NCI-H2196 (cell line): ENCODE measurements at regions not wholly inside any gene's neighbourhood (a gene's known extent, or its start where the extent isn't known, plus 50 kb on each side); places are given as distances from the start of the nearest gene placed in this dataset.

ENCODE experiments used
- DNase-seq: peaks from one replicate; lab custom pipeline; 2025; ENCODE audit not compliant: unreplicated experiment; lab: John Stamatoyannopoulos, UW

DNA sequence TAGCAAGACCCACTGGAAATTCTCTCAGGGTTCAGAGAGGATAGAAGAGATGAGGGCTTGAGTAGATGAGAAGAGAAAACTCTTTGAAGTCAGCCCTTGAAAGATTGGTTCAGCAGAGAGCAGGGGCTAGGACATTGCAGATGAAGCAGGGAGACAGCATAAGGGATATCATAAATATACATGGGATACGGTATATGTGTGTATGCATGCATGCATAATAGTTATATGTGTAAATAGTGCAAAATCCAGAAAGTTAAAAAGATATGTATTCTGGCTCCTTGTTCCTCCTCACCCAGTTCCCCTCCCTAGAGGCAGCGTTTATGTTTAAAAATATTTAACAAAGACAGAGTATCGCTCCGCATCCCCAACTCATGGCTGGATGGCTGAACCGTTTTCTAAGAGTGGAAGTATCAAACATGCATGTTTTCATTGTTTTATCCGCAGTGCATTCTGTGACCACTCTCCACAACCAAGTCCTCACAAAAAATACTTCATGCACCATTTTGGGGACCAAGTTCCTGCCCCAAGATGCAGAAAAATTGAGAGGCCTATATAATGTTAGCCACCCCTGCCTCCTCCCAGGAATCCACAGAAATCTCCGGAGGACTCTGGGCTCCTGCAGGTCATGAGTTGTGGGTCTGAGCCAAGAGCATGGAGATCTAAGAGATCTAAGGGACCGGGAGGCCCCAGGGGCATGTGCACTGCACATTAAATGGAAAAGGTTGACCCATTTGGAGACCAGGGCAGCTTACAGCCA is 119.5 kb downstream of the MTX3 start:
- DNase-seq: no peak

DNA sequence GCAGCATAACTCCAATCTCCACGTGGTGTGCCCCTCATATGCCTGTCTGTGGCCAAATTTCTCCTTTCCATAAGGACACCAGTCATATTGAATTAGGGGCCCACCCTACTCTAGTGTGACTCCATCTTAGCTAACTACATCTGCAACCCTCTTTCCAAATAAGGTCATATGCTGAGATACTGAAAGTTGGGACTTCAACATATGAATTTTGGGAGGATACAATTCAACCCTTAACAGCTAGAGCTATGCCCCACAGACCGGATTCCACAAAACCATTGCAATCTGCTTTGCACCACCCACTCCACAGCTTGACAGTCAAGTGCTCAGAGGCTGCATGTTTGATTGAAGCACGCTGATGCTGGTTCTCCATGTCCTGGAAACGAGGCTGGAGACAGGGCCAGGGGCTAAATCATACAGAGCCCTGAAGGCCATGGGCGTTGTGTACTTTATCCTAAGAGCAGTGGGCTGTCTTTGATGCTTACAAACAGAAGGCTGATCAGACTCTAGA is 122.8 kb downstream of the MTX3 start:
- DNase-seq: no peak

DNA sequence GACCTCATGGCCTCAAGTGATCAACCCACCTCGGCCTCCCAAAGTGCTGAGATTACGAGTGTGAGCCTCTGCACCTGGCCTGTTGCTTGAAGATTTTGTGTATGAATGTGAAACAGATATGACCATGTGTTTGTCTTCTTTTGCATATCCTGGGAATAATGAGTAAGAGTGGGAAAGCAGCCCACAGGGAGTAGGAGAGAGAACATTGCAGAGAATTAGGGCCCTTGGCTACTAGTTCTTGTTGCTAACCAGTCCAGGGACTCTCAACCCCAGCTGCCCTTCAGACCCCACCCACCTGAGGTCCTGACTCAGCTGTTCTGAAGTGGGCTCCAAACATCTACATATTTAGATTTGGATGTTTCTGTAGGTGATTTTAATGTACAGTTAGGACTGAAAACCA is 125.5 kb downstream of the MTX3 start:
- no peak for DNase-seq

DNA sequence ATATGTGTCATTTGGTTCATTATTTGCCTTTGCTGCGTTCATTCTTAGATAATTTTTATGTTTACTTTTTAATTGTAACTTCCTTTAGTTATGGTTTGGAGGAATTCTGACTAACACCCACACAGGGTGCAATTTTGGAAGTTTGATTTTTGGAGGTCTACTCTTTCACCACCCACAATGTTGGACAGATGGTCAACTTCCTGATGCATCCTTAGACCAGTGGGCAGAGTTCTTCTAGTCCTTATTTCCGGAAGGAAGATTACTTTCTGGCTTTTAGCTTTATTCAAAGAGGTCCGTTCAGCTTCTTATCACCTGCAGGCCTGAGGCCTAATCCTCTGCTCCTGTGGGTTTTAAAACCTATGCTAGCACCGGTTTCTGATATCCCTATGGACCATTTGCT is 126.7 kb downstream of the MTX3 start:
- no peak for DNase-seq

DNA sequence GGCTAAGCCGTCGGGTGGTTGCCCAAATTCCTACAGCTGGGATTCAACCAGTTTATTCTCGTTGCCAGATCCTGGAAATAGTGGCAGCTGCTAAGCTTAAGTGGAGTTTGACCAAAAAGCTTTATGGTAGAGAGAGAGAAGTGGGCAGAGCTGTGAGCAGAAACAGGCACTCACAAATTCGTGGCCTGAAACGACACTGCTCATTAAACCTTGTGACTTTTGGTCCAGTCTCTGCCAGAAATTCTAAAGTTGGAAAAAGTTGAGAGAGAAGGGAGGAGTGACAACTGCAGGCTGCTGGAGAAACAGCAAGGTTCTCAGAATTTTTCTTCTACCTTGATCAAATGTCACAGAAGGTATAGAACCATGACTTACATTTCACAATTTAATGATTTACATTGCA is 131.5 kb downstream of the MTX3 start:
- DNase-seq: no peak

DNA sequence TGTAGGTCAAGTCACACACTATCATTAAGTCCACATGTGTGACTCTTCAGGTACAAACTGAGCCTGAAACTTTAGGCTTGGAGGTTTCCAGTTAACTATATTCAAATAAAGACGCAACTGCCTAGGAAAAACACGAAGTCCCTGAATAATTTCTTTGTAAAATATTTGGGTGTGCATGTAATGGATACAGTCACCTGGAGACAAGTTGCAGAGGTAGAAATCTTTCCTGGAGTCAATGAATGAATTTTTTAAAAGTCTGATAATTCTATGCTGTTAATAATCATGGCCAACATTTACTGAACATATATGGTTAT is 132.7 kb downstream of the MTX3 start:
- no peak for DNase-seq

DNA sequence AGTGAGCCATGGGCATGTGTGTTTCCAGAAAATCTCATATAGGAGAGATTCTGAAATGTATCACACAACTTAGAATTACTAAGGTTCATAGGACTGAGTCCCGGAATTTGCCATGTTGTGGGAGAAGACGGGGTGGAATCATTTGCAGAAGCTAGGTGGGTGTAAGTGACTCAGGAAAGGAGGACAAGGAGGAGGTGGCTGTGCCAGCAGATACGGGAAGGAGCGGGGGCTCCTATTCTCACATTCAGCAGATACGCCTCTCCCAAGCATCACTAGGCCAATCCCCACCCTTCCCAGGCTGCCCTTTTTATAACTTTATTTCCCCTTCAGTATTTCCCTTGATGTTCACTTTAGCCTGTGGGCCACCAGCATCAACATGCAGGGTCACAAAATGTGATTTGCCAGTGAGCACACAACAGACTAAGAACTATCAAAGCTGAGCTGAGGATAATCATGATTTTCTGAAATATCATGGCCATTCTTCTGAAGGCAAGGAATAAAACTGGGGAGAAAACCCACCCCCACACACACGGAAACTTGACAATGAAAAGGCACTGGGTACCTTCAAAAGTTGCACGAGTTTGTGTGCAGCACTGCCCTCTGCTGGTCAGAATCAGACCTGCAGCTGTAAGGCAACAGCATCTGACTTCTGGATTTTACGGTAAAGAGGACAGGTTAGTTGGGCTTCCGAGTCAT is 133.2 kb downstream of the MTX3 start:
- DNase-seq: peak; percentile 57

DNA sequence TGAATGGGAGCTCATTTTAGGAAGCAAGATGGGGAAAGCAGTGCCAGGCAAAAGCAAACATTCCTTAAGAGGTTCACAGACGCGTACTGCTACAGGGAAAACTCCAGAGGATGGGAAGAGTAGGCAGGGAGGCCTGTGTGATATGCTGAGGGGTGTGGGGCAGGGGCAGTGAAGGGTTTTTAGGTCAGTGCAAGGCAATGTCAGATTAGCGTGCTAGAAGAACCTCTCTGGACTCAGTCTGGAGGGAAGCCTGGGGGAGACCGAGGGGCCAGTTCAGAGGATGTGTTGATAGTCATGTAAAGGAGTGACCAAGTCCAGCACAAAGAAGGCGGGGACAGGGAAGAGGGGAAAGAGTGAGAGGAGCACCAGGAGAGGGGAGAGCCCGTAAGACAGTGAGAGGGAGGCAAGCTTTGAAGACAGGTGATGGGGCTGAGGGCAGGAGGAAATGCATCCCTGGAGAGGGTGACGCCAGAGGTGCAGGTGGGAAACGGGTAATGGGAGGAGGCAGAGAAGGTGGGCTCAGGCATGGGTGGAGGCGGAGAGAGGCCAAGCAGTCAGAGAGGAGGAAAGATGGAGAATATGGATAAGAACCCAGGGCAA is 134.5 kb downstream of the MTX3 start:
- no peak for DNase-seq

DNA sequence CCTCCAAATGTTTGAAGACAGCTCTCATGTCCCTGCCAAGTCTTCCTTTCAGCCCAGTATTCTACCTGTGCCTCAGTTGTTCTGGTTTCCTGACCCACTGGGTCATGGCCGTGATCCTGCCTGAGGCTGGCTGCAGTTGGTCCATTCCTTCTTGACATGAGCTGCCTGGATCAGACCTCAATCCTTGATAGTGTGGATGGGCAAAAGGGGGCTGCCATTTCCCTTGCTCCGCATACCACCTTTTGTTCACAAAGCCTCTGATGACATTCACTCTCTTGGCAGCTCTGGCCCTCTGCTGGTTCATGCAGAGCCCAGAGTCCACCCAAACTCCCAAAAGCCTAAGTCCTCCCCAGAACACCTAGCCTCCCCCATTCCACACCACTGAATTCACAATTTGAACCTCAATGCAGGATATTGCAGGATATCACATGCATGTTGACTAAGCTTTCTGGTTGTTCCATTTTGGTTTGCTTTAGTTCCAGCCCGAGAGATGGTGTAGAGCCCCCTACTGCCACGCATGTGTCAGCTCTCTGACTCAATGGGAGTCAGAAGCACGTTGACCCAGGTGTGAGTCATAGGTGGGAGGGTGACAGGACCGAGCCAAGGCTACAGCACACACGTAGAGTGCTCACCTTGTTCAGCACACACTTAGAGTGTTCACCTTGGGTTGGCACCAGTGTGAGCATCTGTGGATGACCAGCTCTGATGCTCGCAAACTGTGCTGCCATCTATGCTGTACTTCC is 137.2 kb downstream of the MTX3 start:
- no peak for DNase-seq

DNA sequence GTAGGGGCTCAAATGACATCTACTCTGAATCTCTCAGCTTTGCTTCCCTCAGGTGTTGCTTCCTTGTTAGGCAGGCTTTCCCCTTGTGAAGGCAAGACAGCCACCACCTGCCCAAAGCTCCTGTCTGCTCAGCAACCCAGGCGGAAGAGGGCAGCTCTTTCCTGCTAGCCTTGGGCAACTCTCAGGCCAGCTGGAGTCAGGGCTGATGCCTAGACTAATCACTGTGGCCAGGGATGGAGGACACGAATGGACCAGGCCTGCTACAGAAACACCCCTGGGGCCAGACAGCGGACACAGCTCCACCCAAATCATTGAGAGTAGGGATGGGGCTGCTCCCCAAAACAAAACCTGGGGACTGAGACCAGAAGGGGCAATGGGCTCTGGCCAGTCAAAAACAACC is 138.0 kb downstream of the MTX3 start:
- no peak for DNase-seq

DNA sequence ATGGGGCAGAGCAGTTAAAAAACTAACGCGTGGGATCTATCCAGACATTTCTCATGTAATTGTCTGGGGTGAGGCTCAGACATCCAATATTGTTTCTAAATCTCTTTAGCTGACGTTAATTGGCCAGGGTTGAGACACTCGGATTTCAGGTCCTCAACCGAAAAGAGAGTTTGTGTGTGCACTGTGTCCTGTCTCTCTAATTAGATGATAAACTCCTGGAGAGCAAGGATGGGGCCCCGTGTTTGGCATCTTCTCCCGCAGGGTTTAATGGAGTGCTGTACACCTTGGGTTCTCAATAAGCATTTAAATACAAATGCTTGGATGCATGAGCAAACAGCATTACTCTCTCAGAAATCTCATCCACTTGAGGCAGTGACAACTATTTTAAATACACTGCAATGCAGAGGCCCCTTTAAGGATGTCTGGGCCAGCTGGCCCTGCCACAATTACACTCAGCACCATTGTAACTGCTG is 139.6 kb downstream of the MTX3 start:
- DNase-seq: no peak

DNA sequence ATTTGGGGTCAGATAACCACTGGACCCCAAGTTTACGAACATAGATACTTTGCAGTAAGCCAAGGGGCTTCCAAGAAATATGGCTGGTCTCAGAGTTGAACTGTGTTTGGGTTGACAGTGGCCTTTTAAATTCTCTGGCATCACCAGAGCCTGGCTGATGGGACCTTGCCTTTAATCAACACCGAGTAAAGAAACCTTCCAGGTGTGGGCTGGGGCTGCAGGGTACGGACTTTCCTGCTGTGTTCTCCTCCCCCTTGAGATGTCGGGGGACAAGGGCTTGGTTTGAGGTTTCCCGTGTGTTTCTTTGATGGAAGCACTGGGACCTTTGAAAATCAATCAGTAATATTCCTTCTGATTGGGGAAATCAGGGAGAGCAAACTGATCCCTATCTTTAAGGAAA is 140.1 kb downstream of the MTX3 start:
- DNase-seq: no peak

DNA sequence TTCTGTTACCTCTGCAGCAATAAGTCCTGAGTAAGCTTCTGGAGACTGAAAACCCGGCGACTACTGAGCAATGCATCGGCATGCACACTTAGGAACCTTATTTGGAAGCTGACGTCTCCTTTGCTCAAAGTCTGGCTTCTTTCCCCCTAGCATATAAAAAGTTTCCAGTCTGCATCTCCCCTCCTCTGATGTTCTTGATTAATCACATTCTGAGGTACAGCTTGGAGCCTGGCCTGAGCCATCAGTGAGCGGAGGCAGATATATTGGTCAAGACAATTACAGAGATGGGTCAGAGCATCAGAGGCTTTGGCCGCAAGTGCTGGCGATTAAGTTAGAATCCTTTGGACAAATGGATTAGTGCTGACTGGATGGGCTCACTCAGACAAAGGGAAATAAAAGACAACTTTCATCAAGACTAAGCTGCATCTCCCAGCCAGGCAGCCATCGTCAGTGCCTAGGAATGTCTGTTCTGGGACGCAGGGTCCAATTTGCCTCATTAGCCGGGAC is 140.7 kb downstream of the MTX3 start:
- no peak for DNase-seq

DNA sequence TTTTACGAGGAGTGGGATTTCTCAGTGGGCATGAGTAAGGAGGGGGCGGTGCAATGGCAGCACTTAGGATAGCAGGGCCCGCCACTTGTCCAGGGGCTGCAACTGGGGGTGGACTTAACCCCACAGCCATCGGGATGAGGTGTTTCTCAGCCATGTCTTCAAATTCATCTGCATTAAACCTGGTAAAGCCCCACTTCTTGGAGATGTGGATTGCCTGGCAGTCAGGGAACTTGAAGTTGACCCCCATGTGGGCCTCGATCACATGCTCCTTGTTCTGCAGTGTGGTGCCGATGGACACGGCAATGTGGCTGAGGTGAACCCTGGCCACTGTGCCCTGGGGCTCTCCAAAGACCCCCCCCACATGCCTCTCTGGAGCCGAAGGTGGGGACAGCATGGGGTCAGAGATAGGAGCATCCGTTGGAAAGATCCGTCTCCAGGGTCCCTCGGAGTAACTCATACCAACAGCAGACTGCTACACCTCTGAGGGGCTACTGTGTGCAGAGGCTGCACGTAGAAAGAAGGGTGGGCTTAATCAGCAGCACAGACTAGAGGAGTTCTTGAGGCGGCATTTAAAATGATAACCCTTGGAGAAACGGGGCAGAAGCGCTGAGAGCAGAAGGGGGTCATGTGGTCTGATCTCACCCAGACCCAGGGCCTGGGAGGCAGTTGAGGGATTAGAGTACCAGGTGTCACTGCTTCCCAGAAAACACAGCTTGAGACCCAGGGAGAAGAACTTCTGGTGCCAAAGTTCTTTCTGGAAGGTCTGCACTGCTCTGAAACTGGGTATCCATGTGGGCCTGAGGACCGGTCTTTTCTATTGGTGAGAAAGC is 141.4 kb downstream of the MTX3 start:
- DNase-seq: no peak
